COLO668 (cell line): ENCODE measurements at regions not wholly inside any gene's neighbourhood (a gene's known extent, or its start where the extent isn't known, plus 50 kb on each side); places are given as distances from the start of the nearest gene placed in this dataset.

Experiments
- DNase-seq: peaks from one replicate; lab custom pipeline; 2025; ENCODE audit not compliant: unreplicated experiment; lab: John Stamatoyannopoulos, UW

GRCh38 chr10:8416192-8416701, 361.8 kb downstream of the GATA3 start:
- no peak for DNase-seq

DNA sequence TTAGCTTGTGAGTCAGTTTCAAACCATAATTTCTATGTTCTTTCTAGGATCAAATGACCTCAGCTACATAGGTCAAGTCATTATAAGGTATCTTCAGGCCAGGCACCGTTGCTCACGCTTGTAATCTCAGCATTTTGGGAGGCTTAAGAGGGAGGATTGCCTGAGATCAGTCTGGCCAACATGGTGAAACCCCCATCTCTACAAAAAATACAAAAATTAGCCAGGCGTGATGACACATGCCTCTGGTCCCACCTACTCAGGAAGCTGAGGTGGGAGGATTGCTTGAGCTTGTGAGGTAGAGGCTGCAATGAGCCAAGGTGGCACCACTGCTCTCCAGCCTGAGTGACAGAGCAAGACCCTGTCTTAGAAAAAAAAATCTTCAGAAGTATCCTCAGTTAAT, 362.3 kb downstream of the GATA3 start:
- DNase-seq: no peak

GRCh38 chr10:8417631-8418030, 363.1 kb downstream of the GATA3 start:
- DNase-seq: no peak

GRCh38 chr10:8418631-8419030, 364.1 kb downstream of the GATA3 start:
- no peak for DNase-seq

GRCh38 chr10:8420182-8420581, 365.7 kb downstream of the GATA3 start:
- no peak for DNase-seq

DNA sequence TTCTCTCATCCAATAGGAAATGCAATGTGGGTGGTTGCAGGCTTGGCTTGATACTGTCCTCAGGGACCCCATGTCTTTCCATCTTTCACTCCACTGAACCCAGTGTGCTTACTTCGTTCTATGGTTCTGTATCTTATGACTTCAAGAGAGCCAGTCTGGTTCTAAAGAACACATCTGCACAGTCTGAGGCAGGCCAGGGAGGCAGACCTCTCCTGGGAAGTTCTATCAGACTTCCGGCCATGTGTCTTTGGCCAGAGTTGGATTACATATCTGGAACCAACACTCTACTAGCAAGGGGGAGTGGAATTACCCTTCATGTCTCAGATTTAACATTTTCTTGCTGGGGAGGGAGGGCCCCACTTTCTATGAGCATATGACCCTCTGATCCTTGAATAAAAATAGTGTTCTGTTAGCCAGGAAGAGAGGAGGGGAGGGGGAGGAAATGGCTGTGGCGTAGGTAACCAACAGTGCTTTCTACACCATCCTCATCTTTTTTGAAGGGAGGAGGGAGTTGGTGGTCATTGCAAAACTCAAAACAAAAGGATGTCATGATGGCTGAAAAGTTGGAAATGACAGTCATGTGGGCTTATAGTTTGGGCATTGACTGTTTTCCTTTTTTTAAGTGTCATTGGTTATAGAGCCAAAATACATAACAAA, 370.2 kb downstream of the GATA3 start:
- DNase-seq: no peak

GRCh38 chr10:8428654-8429053, 374.2 kb downstream of the GATA3 start:
- no peak for DNase-seq

DNA sequence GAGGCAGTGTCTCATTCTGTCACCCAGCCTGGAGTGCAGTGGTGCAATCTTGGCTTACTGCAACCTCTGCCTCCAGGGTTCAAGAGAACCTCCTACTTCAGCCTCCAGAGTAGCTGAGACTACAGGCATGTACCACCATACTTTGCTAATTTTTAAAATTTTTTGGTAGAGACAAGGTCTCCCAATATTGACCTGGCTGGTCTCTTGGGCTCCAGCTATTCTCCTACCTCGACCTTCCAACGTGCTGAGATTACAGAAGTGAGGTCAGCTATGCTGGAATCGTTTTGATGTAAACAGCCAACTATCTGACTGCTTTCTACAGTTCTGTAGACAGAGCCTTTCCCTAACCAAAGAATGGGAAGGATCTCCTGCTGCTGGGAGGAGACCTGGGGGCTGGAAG, 375.8 kb downstream of the GATA3 start:
- DNase-seq: no peak

- no peak for DNase-seq
These were observed 377.0 kb downstream of the GATA3 start for GRCh38 chr10:8431511-8431910.

DNA sequence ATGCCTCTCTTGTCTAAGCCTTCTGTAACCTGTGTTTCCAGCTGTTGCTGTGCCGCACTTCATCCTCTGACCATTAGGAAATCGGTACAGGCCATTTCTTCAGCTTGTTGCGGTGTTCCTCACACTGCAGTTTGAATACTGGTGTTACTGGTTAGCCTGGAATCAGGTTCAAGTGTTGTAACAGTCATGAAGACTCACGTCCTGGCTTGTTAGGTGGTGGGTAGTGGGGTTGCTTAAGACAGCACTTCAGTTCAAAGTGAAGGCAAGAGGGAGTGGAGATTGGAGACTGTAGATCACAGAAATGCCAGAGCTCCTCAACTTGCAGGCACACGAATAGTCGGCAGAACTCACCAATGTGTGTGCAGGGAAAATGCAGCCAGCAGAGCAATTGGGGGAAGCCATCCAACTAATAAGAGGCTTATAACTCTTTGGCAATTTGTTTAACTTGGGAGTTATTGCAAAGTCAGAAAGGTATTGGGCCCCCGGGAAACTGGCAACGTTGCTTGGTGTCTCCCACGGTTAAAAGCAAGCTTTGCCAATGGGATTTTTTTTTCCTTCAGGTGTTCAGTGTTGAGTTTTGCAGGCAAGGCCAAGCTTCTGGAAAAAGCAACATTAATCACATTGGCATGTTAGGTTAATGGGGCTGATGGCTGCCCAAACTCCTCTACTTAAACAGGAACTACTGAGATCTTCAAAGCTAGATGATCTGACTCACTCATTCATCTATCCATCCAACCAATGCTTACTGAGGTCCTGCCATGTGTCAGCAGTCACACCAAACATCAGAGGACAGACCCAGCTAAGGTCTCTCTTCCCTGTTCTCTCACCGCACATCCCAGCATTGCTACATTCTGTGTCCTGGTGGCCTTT, 380.9 kb downstream of the GATA3 start:
- no peak for DNase-seq

DNA sequence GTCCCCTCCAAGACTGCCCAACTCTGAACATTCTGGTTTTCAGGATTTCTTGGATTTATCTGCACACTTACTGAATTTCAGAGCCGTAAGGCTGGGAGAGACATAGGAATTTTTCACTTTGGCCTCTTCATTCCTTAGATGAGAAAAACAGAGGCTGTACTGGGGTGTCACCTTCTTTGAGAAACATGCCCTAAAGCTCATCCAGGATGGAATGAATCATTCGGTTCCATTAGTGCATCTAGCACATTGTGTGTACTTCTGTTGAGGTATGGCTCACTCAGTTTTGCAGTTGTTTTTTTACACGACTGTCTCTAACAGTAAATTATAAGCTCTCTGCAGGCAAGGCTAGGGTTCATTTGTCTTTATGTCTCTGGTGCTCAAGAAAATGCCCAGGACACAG, 383.4 kb downstream of the GATA3 start:
- DNase-seq: no peak

- DNase-seq: no peak
These were observed 384.1 kb downstream of the GATA3 start for GRCh38 chr10:8438603-8439002.

GRCh38 chr10:8439040-8439439, 384.6 kb downstream of the GATA3 start:
- no peak for DNase-seq

- DNase-seq: no peak
These were observed 390.1 kb downstream of the GATA3 start for GRCh38 chr10:8444630-8445029.

- DNase-seq: no peak
These were observed 390.9 kb downstream of the GATA3 start for GRCh38 chr10:8445353-8445752.

GRCh38 chr10:8449909-8450308, 395.4 kb downstream of the GATA3 start:
- no peak for DNase-seq

- DNase-seq: no peak
These were observed 399.1 kb downstream of the GATA3 start for GRCh38 chr10:8453587-8453986.

GRCh38 chr10:8454357-8454756, 399.9 kb downstream of the GATA3 start:
- no peak for DNase-seq

GRCh38 chr10:8455181-8455580, 400.7 kb downstream of the GATA3 start:
- DNase-seq: no peak

GRCh38 chr10:8456386-8456785, 401.9 kb downstream of the GATA3 start:
- DNase-seq: no peak

GRCh38 chr10:8460626-8461025, 406.1 kb downstream of the GATA3 start:
- no peak for DNase-seq

DNA sequence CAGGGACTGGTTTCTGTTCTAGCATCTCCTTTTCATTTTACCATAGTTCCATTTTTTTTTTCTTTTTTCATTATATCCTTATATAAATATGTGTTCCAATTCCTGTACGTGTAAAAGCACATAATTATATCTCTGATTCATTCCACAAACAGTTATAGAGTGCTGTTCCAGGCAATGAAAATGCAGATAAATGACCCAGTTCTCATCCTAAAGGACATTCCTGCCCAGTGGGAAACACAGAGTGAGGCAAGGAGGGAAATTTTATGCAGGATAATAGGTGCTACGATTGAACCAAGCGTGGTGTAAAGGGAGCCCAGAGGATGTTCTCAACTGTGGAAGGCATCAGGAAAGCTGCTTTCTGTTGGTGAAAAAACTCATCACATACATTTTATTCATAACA, 408.1 kb downstream of the GATA3 start:
- no peak for DNase-seq
